NCI-H2081 (cell line): ENCODE measurements at regions not wholly inside any gene's neighbourhood (a gene's known extent, or its start where the extent isn't known, plus 50 kb on each side); places are given as distances from the start of the nearest gene placed in this dataset.
"Not testable (repeated sequence)": the region's sequence is repeated elsewhere in the genome, so short reads cannot be mapped to it uniquely, and the experiment has no call there.

Experiments
- DNase-seq, 2 experiments: peaks; one replicate each; lab custom pipeline; 2025; lab: John Stamatoyannopoulos, UW

DNA sequence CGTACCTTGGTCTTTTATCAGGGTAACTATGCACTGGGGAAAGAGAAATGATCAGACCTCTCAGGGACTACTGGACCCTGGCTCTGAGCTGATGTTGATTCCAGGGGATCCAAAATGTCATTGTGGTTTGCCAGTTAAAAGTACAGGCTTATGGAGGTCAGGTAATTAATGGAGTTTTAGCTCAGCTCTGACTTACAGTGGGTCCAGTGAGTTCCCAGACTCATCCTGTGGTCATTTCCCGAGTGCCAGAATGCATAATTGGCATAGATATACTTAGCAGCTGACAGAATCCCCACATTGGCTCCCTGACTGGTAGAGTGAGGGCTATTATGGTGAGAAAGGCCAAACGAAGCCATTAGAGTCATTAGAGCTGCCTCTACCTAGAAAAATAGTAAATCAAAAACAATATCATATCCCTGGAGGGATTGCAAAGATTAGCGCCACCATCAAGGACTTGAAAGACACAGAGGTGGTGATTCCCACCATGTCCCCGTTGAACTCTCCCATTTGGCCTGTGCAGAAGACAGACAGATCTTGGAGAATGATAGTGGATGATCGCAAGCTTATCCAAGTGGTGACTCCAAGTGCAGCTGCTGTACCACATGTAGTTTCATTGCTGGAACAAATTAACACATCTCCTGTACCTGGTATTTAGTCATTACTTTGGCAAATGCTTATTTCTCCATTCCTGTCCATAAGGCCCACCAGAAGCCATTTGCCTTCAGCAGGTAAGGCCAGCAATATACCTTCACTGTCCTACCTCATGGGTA lies 152.4 kb downstream of the THBS2 start:
- no peak for DNase-seq

DNA sequence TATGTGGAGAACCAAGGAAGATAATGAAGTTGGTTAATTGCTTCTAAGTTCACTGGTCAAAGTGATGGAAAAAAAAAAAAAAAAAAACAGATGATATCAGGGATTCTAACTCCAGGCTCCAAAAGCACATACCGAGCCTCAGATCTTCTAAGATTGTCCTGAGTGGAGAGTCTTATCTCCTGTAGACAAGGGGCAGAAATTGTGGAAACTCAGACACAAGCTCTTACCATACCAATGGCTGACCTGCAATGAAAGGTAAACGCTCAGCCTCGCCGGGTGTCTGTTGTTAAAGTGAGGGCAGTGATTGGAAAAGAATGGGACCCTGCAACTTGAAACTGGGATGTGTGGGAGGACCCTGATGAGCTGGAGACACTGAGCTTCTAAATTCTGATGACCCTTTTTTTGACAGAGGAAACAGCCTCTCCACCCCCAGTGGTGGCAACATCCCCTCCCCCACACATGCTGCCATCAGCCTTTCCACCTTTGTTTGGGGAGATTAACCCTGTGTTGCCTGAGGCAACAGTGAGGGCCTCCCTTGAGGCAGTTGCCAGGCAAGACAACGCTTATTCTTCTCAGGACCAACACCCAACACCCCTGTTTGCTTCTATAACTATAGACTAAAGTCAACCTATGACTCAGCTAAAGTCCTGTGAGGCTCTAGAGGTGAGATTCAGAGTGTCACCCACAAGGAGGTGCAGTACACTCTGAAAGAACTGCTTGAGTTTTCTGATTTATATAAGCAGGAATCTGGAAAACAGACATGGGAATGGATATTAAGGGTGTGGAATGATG lies 154.0 kb downstream of the THBS2 start:
- DNase-seq = no peak

DNA sequence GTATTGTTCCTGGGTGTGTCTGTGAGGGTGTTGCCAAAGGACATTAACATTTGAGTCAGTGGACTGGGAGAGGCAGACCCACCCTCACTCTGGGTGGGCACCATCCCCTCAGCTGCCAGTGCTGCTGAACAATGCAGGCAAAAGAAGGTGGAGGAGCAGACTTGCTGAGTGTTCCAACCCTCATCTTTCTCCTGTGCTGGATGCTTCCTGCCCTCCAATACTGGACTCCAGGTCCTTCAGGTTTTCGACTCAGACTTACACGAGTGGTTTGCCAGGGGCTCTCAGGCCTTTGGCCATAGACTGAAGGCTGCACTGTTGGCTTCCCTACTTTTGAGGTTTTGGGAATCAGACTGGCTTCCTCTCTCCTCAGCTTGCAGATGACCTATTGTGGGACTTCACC lies 155.0 kb downstream of the THBS2 start:
- DNase-seq = not testable (repeated sequence)

DNA sequence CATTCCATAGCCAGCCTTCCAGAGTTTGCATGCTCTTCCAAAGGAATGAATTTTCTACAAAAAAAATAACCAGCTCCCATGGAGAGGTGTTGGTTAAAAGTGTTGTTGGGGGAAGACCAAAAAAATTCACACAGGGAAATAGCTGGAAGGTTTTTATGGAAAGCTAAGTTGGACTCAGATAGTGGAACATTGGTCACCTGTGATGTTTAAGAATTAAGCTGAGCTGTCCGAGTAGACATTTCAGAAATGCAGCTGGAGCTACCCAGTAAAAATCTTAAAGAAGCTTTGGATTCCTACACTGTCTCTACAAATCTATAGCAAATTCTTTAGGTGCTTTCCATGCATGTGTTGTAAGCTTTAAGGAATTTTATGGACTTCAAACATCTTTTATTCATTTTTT lies 155.5 kb downstream of the THBS2 start:
- no peak for DNase-seq

DNA sequence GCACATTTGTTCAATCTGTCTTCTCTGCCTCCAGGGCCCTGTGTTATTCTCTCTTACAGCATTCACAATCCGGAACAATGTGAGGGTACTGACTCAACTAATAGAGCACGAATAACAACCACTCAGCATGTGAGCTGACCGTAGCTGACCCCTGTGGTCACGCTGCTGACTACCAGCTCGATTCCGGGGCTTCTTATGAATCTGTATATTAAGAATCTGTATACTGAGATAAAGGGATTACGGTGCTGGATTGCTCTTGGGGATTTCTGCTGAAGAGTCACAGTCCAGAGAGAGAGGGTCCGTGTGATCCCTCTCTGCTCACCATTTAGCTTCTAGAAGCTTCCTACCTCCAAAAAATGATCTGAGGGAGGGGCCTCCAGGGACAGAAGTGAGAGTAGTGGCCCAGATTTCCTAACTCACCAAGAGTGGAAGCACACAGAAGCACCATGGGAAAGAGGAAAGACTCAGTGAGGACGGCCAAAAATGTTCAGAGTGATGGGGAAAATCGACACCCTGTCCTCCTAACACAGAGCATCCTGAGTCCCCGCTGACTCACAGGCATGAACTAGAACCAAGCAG lies 156.2 kb downstream of the THBS2 start:
- DNase-seq = no peak

DNA sequence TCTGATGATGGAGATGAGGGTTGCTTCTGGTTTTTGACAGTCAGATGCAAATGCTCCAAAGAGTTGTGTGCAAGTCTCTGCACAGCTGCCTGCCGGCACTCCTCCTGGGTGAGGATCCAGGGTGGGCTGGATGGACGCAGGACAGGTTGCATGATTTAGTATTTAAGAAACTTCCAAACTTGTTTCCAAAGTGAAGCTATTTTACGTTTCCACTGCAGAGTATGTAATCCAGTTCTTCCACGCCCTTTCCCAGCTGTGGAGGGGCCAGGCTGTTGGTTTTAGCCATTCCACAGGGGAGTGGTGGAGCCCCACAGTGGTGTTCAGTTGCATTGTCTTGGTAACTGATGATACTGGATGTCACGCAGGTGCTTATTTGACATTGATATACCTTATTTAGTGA lies 157.3 kb downstream of the THBS2 start:
- no peak for DNase-seq

DNA sequence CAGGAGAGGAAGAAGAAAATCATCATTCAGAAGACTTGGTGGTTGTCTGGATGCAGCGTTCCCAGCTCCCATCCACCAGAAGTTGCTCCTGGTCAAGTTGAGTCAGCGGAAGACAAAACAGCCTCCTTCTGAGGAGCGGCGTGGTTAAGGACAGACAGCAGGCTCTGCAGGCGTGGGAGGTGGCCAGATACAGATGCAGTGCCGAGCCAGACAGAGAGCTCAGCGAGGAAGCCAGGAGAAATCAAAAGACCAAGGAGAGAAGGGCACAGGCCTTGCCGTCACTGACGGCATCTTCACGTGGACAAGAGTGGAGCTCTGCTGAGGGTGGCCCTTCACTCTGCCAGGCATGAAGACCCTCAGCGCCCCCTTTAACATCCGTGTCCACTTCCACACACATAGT lies 158.5 kb downstream of the THBS2 start:
- DNase-seq = no peak

DNA sequence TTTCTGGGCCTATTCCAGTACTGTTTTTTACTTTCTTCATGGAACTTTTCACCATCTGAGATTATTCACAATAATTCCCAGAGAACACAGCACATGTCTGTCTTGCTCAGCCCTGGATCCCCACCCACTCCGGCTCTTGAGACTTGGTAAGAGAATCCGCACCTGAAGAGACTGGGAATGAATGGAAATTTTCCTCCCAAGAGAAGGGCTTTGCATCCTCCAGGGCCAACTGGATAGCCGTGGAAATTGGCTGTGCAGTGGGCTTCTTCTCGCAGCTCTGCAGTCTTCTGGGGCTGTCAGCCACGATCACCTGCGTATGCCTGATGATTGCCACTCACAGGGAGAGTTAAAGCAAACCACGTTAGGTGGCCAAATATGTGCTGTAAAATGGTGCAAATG lies 159.1 kb downstream of the THBS2 start:
- DNase-seq = no peak

DNA sequence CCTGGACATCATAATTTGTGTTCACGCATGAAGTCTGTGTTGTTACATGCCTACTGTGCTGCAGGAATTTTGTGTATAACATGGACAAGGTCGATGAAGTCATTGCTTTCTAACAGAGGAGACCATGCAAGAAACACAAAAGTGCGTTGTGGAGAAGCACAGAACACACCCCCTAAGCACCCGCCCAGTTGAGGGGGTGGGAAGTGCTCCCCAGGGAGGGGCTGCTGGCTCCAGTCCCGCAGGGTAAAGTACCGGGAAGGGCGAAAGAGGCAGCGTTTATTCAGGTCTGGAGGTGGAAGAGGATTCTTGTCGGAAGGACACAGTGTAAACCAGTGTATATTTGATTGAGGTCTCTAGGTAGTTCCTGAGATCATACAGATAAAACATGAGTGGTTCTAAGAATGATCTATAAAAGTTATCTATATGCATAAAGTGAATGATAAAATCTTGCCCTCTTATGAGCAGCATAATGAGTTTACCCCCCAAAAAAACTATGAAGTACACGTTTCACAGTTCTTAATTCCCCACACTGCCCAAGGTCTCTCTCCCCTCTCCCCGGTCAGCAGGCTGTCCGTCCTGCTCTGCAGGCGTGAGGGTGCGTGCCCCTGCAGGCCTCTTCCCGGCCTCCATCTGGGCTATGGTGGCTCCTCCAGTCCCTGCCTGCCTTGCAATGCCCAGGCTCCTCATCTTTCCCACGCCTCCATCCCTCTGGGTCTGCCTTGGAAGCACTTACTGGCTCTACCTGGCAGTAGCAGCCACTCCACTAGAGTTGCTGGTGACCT lies 159.7 kb downstream of the THBS2 start:
- no peak for DNase-seq

DNA sequence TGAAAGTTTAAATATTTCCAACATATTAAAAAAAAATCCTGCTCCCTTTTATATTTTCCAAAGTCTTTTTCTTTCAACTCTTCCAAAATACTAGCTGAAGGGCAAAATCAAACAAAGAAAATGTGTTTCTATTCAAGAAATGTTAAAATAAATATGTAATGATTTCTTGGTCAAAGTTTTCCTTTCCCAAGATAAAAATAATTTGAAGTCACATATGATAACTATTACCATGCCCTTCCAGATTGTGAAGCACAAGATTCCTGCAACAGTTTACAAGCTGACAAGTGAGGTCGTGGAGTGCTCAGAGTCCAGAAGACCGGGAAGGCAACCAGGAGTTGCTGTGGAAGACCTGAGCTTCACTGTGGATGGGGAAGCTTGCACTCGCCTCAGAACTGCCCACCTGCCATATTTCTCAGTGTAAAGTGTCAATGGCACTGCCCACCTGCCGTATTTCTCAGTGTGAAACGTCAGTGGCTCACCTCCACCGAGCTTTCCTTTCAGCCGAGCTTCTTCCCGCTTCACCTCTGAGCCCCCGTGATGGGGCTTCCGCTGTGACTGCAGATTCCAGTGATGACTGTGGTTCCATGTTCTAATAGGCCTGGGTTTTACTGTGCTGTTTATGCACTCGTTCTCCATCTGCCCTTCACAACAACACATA lies 160.5 kb downstream of the THBS2 start:
- no peak for DNase-seq

DNA sequence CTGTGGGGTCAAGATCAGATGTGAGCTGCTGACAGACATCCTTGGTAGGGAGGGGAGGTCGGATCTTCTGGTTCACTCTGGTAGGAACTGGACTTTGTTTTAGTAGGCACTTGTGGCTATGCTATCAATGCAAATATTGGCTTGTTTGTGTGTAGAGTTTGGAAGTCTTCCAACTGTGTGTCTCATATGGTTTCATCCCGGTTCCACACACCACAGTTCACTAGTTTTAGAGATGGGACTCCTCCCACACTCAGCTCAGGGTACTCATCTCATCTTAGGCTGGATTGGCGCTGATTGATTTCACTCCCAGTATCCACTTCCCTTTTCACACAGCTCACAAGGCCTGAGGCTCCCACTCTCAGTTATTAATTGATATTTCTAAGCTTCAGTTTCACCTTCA lies 161.3 kb downstream of the THBS2 start:
- DNase-seq = no peak

DNA sequence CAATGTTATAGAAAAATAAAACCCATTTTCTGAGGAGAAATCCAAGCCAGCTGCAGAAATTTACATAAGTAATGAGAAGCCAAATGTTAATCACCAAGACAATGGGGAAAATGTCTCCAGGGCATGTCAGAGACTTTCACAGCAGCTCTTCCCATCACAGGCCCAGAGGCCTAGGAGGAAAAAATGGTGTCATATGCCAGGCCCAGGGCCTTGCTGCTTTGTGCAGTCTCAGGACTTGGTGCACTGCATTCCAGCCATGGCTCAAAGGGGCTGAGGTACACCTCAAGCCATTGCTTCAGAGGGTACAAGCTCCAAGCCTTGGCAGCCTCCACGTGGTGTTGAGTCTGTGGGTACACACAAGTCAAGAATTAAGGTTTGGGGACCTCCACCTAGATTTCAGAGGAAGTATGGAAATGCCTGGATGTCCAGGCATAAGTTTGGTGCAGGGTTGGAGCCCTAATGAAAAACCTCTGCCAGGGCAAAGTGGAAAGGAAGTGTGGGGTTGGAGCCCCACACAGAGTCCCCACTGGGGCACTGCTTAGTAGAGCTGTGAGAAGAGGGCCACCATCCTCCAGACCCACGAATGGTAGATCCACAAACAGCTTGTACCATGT lies 163.0 kb downstream of the THBS2 start:
- not testable (repeated sequence) for DNase-seq

DNA sequence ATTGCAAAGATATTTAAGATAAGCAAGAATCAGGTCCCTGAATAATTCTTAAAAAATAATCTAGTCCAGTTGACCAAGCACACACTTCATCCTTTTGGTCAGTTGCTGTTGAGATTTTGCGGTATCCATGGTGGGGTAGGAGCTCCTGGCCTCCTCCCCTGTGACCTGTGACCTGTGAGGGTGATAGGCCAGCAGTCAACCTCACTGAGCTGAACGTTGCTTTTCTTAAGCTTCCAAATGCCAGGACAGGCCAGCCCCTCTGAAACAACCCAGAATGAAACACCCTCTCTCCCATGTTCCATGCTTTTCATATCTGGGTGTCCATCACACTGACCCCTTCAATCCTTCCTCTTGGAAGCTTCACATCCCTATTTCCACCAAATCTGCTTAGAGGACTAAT lies 164.9 kb downstream of the THBS2 start:
- no peak for DNase-seq

DNA sequence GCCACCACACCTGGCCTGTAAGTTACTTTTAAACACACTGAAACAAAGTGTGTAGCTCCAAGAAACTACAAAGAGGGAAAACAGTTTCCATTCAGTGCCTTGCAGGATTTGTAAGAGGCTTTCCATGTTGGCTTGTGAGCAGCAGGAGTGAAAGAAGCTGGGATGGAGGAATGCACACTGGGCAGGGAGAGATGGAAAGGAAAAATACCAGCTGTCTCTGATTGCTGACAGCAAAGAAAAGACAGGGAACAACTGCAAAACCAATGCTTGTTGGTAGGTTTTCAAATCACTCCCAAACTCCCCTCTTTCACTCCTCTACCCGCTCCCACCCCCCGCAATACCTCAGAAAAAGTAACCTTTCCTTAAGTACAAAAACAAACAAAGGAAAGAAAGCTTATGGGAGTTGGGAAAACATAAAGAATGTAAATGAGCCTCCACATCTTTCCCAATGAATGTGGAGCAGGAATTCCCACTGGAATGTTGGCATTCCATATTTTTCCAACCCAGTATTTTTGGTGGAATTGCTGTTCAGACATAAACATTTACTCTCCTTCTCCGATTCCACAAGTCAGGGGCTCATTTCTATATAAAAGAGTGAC lies 166.1 kb downstream of the THBS2 start:
- DNase-seq = no peak

DNA sequence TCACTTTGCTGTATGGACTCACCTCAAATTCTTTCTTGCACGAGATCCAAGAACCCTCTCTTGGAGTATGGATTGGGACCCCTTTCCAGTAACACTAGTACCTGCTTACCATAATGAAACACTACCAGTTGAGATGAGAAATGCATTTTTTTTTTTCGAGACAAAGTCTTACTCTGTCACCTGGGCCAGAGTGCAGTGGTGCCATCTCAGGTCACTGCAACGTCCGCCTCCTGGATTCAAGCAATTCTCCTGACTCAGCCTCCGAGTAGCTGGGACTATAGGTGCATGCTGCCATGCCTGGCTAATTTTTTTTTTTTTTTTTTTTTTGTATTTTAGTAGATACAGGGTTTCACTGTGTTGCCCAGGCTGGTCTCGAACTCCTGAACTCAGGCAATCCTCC lies 167.0 kb downstream of the THBS2 start:
- not testable (repeated sequence) for DNase-seq

DNA sequence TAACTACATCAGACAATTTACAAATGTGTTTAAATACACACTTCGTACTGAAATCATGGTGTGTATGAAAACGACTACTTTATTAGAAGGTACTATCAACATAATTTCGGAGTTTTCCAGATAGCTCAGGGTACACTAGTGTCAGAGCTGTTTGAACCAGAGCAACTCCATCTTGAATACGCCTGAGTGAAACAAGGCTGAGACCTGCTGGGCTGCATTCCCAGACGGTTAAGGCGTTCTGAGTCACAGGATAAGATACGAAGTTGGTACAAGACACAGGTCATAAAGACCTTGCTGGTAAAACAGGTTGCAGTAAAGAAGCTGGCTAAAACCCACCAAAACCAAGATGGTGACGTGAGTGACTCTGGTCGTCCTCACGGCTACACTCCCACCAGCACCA lies 167.6 kb downstream of the THBS2 start:
- no peak for DNase-seq

DNA sequence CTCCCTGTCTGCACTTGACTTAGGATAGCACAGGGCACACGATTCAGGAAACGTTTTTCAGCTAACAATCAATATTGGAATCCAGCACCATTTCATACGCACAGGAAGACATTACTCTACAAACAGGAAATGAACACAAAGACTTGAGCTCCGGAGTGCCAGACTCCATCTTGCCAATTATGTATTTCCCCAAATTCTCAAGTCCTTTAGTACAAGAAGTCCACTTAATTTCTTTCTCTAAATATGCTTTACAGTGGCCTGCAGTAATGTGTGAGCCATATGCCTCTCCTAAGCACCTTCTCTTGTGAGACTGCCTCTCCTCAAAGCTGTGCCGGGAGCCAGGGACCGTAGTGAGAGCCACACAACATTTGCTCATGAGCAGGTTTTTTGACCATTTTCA lies 168.2 kb downstream of the THBS2 start:
- DNase-seq = no peak

DNA sequence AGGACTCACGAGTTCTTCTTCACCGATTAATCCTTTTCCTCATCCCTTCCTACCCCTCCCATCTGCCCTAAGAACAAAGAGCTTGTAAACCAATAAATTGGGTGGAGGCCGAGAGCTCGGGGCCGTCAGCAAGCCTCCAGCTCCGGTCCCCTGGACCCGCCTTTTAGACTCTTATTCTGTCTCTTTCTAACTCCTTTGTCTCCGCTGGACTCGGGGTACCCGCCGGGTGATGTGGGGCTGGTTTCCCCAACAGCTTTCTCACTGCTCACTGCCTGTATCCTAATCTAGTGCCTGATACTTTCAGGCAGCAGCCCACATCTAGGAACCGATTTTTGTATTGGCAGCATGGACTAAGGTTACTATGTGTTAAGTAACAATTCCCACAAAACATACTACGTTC lies 169.1 kb downstream of the THBS2 start:
- DNase-seq = not testable (repeated sequence)

DNA sequence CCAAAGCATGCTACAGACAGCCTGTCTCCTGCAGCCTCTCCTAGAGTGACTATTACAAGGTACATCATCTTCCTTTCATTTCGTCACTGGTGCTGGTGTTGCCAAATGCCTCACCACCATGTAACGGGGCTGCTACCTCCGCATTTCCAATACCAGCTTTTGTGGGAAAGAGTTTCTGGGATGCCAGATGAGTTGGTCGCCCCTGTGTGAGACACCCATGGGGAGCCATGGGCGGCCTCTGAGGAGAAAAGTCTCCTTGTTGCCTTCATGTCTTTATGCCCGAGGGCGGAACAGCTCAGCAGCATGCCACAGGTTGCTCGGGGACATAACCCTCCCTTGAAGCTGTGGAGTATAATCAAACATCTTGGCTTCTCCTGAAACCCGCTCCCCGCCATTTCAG lies 169.6 kb downstream of the THBS2 start:
- no peak for DNase-seq

DNA sequence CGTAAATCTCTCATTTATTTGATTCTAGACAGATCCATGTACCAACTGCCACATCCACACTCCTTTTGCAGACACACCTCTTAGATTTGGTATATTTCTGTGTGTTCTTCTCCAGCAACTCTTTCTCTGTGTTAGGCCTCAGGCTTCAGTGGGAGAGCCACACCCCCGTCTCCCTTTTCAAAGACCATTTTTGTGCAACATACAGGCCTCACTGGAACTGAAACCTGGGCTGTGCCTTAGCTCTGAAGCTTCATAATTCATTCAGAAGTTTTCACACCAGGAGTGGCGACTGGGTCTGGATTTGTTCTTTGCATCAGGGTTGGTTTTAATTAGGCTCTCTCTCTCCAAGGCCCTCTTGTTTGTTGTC lies 170.2 kb downstream of the THBS2 start:
- no peak for DNase-seq
